Upper lobe of left lung (tissue), 6 donors: ENCODE measurements at regions not wholly inside any gene's neighbourhood (a gene's known extent, or its start where the extent isn't known, plus 50 kb on each side); places are given as distances from the start of the nearest gene placed in this dataset.

Experiments
- ATAC-seq, 2 donors: fragments of 200-7000 bp; cut with Tn5 transposase; one replicate each; pipeline ENCODE4 v1.9.1; 2022; ENCODE audit warnings: mild to moderate bottlenecking in 2 of 2, moderate library complexity in 2 of 2; ENCODE audit not compliant: low FRiP score in 2 of 2
- DNase-seq, 2 donors: peaks; one replicate each; pipeline ENCODE4 v3.0.0-alpha.2; 2019 to 2020
- H3K27ac ChIP-seq, 4 donors: fragments of 200-600 bp; sonication (generic); one replicate each; pipeline ENCODE4 v1.5.1; 2016 to 2019
- H3K27me3 ChIP-seq, 4 donors: fragments of 200-600 bp; sonication (generic); one replicate each; pipeline ENCODE4 v1.5.1; 2017 to 2019
- H3K36me3 ChIP-seq, 4 donors: fragments of 200-600 bp; sonication (generic); one replicate each; pipeline ENCODE4 v1.5.1; 2016 to 2019
- H3K4me1 ChIP-seq, 4 donors: fragments of 200-600 bp; sonication (generic); one replicate each; pipeline ENCODE4 v1.5.1; 2018 to 2019
- H3K4me3 ChIP-seq, 4 donors: fragments of 200-600 bp; sonication (generic); one replicate each; pipeline ENCODE4 v1.5.1; 2017 to 2019; ENCODE audit warnings: mild to moderate bottlenecking in 2 of 4, moderate library complexity in 1 of 4
- H3K9me3 ChIP-seq, 4 donors: fragments of 200-600 bp; sonication (generic); one replicate each; pipeline ENCODE4 v1.5.1; 2018 to 2019
- CTCF ChIP-seq, 6 experiments: fragments of 450-650 bp in 4 of 6; fragments of 200-600 bp in 2 of 6; sonication (generic) in 2 of 6; IDR thresholded peaks; one replicate each; pipeline ENCODE4 v1.5.1; 2016 to 2019; ENCODE audit warnings: antibody characterized with exemption in 6 of 6
- EP300 ChIP-seq, 4 donors: sonication (generic); formaldehyde crosslinking; IDR thresholded peaks; one replicate each; pipeline ENCODE4 v1.5.1; 2017; ENCODE audit warnings: antibody characterized with exemption in 4 of 4, control low read depth in 2 of 4
- POLR2A ChIP-seq, 4 donors: fragments of 450-650 bp; IDR thresholded peaks; one replicate each; pipeline ENCODE4 v1.5.1; 2016 to 2017; ENCODE audit warnings: antibody characterized with exemption in 4 of 4, mild to moderate bottlenecking in 2 of 4
- POLR2AphosphoS5 ChIP-seq, 2 donors: sonication (generic); formaldehyde crosslinking; IDR thresholded peaks; one replicate each; pipeline ENCODE4 v1.5.1; 2017; ENCODE audit warnings: antibody characterized with exemption in 2 of 2
- WGBS, 2 donors: methylation state at CpG; one replicate each; pipeline ENCODE4 v1.1.5; 2017 to 2018; 5-methylcytosine and 5-hydroxymethylcytosine counted together
- donor health status: DM: no; HTN: no; CAD: no; lungs with moderate emphysema.
- donor health status: DM: no; HTN: yes; CAD: no; lungs with severe emphysema.

DNA sequence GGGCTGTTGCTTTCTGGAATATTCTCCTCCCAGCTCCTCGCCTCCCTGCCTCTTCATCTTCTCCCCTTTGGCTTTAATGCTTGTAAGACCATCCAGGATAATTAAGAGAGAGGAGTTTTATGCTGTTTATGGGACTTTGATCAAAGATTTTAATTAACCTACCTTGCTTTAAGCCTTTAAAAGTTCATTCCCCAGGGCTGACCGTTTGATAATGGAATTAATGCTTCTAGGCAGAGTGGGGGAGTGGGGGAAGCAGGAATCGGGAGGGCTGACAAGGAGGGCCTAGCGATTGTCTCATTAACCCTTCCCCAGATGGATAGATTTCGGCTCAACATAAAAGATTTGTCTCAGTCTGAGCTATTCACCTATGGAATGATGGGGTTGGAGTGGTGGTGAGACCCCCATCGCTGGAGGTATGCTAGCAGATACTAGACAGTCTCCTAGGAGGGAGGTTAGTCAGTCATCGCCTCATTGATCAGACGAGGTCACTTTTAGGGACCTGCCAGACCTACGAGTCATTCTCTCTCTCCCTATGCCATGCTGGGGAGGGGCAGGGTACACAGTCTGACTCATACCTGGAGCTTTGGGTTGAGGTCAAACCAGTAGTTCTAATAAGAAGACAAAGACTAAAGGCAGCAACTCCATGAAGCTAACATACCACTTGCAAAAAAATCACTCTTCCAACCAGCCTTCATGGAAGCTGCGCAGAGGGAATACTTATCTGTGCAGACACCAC is 236.6 kb upstream of the NLRP1 start:
- Histone ChIP-seq H3K27me3 (no peaks in the 10 kb centered on the region), H3K9me3 (no peaks in the 10 kb centered on the region), H3K36me3 (no peaks in the 10 kb centered on the region), H3K27ac (no peak overlapping the region), H3K4me1 (no peaks in the 10 kb centered on the region), H3K4me3 (no peak overlapping the region)
- TF ChIP-seq EP300 (IDR thresholded peaks at IDR 0.05) (no peak), POLR2AphosphoS5 (IDR thresholded peaks at IDR 0.05) (no peak), CTCF (IDR thresholded peaks at IDR 0.05) (no peak), POLR2A (IDR thresholded peaks at IDR 0.05) (no peak)
- DNase-seq = no peak
- ATAC-seq = no peak
- 72 to 82% methylated on average over 10 of the region's 10 CpGs for WGBS, 2 donors

DNA sequence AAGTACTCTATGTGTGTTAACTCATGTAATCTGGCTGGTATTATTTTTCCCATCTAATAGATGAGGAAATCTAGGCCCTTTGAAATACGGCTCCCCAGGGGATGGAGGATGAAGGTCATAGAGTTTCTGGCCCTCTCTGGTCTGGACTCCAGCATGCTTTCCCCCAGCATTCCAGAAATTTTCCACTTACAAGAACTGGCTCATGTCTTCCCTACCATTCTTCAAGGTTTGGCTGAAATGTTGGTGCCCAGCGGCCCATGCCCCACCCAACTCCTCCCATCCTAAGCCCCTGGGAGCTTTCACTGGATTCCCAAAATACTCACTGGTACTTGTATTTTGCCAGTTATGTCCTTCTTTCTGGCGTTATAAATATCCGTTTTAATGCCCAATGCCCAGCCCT is 237.5 kb upstream of the NLRP1 start:
- 71 to 84% methylated on average over 4 of the region's 4 CpGs for WGBS, 2 donors
- H3K27ac ChIP-seq = no peak overlapping the region
- no peak for TF ChIP-seq CTCF (IDR thresholded peaks at IDR 0.05)
- TF ChIP-seq POLR2A (IDR thresholded peaks at IDR 0.05) = no peak
- TF ChIP-seq POLR2AphosphoS5 (IDR thresholded peaks at IDR 0.05) = no peak
- TF ChIP-seq EP300 (IDR thresholded peaks at IDR 0.05) = no peak
- DNase-seq (no peak), ATAC-seq (no peak)
- no peaks in the 10 kb centered on the region for H3K4me1 ChIP-seq
- no peaks in the 10 kb centered on the region for H3K9me3 ChIP-seq
- no peaks in the 10 kb centered on the region for H3K27me3 ChIP-seq
- H3K36me3 ChIP-seq = no peaks in the 10 kb centered on the region
- H3K4me3 ChIP-seq = no peak overlapping the region

DNA sequence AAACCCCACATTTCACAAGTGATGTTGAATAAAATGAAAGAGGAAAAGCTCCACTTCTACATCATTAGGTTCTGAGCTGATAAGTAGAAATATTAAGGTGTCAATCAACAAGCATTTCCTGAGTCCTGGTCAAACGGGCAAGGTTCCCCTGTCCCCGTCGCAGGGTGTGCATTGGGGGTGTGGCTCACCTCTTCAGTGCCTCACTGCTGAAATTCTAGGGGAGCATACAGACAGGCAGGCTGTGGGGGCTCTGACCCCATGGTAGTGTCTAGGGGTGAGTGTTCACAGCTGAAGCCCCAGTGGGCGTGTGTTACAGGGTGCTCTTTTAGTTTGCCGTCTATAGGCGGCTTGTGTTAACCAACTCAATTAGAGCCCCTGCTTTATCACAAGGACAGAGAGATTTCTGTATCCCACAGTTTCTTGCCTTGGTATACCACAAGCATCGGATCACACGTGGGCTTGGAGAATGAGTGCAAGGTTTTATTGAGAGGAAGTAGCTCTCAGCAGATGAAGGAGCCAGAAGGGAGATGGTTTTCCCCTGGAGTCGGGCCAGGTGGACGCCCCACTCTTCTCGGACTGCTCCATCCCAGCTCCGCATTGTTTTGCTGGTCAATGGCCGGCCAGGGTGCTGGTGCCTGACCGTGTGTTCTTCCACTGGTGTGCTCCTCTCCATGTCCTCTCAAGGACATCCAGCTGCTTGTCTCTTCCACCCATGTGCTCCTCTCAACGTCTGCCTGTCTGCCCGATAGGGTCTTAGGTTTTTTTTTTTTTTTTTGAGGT is 238.2 kb upstream of the NLRP1 start:
- WGBS, 2 donors = 77% methylated on average over 13 to 16 of the region's 16 CpGs
- Histone ChIP-seq H3K27me3 (no peaks in the 10 kb centered on the region), H3K4me1 (no peaks in the 10 kb centered on the region), H3K36me3 (no peaks in the 10 kb centered on the region), H3K9me3 (no peaks in the 10 kb centered on the region), H3K4me3 (no peak overlapping the region), H3K27ac (no peak overlapping the region)
- DNase-seq = no peak
- TF ChIP-seq POLR2A (IDR thresholded peaks at IDR 0.05) (no peak), EP300 (IDR thresholded peaks at IDR 0.05) (no peak), POLR2AphosphoS5 (IDR thresholded peaks at IDR 0.05) (no peak), CTCF (IDR thresholded peaks at IDR 0.05) (no peak)
- no peak for ATAC-seq

GRCh38 chr17:5823219-5823618 is 238.9 kb upstream of the NLRP1 start:
- WGBS, 2 donors = 50 to 60% methylated on average over 6 of the region's 6 CpGs
- H3K27ac ChIP-seq = no peak overlapping the region
- H3K27me3 ChIP-seq = no peaks in the 10 kb centered on the region
- ATAC-seq (no peak), DNase-seq (no peak)
- H3K4me3 ChIP-seq = no peak overlapping the region
- H3K4me1 ChIP-seq = no peaks in the 10 kb centered on the region
- H3K9me3 ChIP-seq = no peaks in the 10 kb centered on the region
- TF ChIP-seq CTCF (IDR thresholded peaks at IDR 0.05) (no peak), EP300 (IDR thresholded peaks at IDR 0.05) (no peak), POLR2A (IDR thresholded peaks at IDR 0.05) (no peak), POLR2AphosphoS5 (IDR thresholded peaks at IDR 0.05) (no peak)
- H3K36me3 ChIP-seq = no peaks in the 10 kb centered on the region
